ENCODE measurements at regions not wholly inside any gene's neighbourhood (a gene's known extent, or its start where the extent isn't known, plus 50 kb on each side); places are given as distances from the start of the nearest gene placed in this dataset.

DNA sequence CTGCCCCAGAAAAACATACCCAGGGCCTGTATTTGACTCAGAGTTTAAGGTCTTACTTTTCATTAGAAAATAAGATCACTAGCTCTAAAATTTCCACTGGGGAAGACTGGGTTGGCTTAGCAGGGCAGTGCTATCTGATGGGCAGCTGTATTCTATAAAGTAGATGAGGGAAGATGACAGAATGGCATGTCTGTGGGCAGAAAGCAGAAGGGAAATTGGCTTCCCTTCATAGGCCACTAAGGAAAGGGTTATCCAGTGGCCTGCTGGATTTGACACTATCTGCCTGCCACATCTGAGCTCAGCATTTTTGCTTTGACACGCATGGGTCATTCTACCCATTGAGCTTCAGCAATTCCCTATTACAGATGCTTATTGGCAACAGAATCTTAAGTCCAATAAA is 461.3 kb upstream of the RASGRP1 start:
- TF ChIP-seq, protein P1, sequence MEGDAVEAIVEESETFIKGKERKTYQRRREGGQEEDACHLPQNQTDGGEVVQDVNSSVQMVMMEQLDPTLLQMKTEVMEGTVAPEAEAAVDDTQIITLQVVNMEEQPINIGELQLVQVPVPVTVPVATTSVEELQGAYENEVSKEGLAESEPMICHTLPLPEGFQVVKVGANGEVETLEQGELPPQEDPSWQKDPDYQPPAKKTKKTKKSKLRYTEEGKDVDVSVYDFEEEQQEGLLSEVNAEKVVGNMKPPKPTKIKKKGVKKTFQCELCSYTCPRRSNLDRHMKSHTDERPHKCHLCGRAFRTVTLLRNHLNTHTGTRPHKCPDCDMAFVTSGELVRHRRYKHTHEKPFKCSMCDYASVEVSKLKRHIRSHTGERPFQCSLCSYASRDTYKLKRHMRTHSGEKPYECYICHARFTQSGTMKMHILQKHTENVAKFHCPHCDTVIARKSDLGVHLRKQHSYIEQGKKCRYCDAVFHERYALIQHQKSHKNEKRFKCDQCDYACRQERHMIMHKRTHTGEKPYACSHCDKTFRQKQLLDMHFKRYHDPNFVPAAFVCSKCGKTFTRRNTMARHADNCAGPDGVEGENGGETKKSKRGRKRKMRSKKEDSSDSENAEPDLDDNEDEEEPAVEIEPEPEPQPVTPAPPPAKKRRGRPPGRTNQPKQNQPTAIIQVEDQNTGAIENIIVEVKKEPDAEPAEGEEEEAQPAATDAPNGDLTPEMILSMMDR (IDR thresholded peaks at IDR 0.05; ENCODE audit: poor library complexity, severe bottlenecking), result no peak
- TF ChIP-seq TAF1 (IDR thresholded peaks at IDR 0.05; ENCODE audit: low read depth), result no peak
- TF ChIP-seq REST (IDR thresholded peaks at IDR 0.05; ENCODE audit: borderline replicate concordance), result no peak
- no peak for TF ChIP-seq POLR2AphosphoS5 (IDR thresholded peaks at IDR 0.05)
- no peak for TF ChIP-seq EZH2 (IDR thresholded peaks at IDR 0.05; ENCODE audit: borderline replicate concordance, insufficient read depth, low read length, poor library complexity, severe bottlenecking)
- TF ChIP-seq EP300 (conservative IDR thresholded peaks at IDR 0.05; ENCODE audit: poor library complexity, severe bottlenecking), result no peak
